IMR-90 (cell line): ENCODE measurements at regions not wholly inside any gene's neighbourhood (a gene's known extent, or its start where the extent isn't known, plus 50 kb on each side); places are given as distances from the start of the nearest gene placed in this dataset.

ENCODE experiments used
- BHLHE40 ChIP-seq: fragments of 150-350 bp; IDR thresholded peaks from 2 replicates; pipeline ENCODE4 v1.6.1; 2016; ENCODE audit warnings: mild to moderate bottlenecking, low read depth, low read length
- CEBPB ChIP-seq: IDR thresholded peaks from 2 replicates; pipeline ENCODE4 v1.6.1; 2012; ENCODE audit warnings: low read depth, low read length, improper control_type of control experiment
- MAFK ChIP-seq: IDR thresholded peaks from 2 replicates; pipeline ENCODE4 v1.6.1; 2012; ENCODE audit warnings: low read depth, low read length, improper control_type of control experiment
- MAZ ChIP-seq: IDR thresholded peaks from 2 replicates; pipeline ENCODE4 v1.6.1; 2012; ENCODE audit warnings: low read depth, mild to moderate bottlenecking, low read length, improper control_type of control experiment, moderate library complexity, borderline replicate concordance
- NFE2L2 ChIP-seq: fragments of 150-350 bp; IDR thresholded peaks from 2 replicates; pipeline ENCODE4 v1.6.1; 2016; ENCODE audit warnings: low read depth, mild to moderate bottlenecking, low read length
- POLR2A ChIP-seq: IDR thresholded peaks from 2 replicates; pipeline ENCODE4 v1.6.1; 2012; ENCODE audit warnings: mild to moderate bottlenecking, low read depth, low read length
- RAD21 ChIP-seq: IDR thresholded peaks from 2 replicates; pipeline ENCODE4 v1.6.1; 2012; ENCODE audit warnings: low read length, improper control_type of control experiment
- RCOR1 ChIP-seq: IDR thresholded peaks from 2 replicates; pipeline ENCODE4 v1.6.1; 2012; ENCODE audit warnings: mild to moderate bottlenecking, low read length, improper control_type of control experiment; ENCODE audit not compliant: insufficient replicate concordance
- RFX5 ChIP-seq: IDR thresholded peaks from 2 replicates; pipeline ENCODE4 v1.8.0; 2012; ENCODE audit warnings: low read depth, mild to moderate bottlenecking, low read length, moderate library complexity
- SMC3 ChIP-seq: fragments of 150-350 bp; IDR thresholded peaks from 2 replicates; pipeline ENCODE4 v1.6.1; 2016; ENCODE audit warnings: low read depth, mild to moderate bottlenecking, antibody characterized with exemption, low read length, moderate library complexity
- TF ChIP-seq, protein P1 (sequence below): conservative IDR thresholded peaks from 2 replicates; pipeline ENCODE4 v1.5.1; 2012; ENCODE audit warnings: mild to moderate bottlenecking, low read depth, low read length, improper control_type of control experiment

DNA sequence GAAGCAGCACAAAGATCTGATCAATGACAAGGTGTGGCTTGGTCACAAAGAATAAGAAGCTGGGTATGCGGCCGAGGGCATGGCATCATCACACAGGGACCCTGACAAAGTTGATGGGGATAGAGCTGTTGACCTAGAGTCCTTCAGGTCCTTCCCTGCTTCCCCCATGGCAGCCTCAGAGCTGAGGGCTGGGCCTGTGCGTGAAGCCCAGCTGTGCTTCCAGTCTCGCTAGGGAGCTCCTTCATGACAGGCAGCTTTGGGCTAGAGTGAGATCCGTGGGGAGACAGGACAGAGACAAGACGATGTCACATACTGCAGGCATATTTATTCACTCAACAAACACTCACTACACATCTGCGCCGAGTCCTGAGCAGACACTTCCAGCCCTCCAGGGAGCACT is 56.4 kb upstream of the NEURL1B start:
- TF ChIP-seq, protein P1, sequence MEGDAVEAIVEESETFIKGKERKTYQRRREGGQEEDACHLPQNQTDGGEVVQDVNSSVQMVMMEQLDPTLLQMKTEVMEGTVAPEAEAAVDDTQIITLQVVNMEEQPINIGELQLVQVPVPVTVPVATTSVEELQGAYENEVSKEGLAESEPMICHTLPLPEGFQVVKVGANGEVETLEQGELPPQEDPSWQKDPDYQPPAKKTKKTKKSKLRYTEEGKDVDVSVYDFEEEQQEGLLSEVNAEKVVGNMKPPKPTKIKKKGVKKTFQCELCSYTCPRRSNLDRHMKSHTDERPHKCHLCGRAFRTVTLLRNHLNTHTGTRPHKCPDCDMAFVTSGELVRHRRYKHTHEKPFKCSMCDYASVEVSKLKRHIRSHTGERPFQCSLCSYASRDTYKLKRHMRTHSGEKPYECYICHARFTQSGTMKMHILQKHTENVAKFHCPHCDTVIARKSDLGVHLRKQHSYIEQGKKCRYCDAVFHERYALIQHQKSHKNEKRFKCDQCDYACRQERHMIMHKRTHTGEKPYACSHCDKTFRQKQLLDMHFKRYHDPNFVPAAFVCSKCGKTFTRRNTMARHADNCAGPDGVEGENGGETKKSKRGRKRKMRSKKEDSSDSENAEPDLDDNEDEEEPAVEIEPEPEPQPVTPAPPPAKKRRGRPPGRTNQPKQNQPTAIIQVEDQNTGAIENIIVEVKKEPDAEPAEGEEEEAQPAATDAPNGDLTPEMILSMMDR, result no peak
- TF ChIP-seq POLR2A (no peak), CEBPB (no peak), BHLHE40 (no peak), RFX5 (no peak), SMC3 (no peak), MAZ (no peak), RCOR1 (no peak), RAD21 (no peak), NFE2L2 (no peak), MAFK (no peak)
